ELR (cell line): ENCODE measurements at regions not wholly inside any gene's neighbourhood (a gene's known extent, or its start where the extent isn't known, plus 50 kb on each side); places are given as distances from the start of the nearest gene placed in this dataset.
"Not testable (repeated sequence)": the region's sequence is repeated elsewhere in the genome, so short reads cannot be mapped to it uniquely, and the experiment has no call there.

Experiments
- DNase-seq: peaks from one replicate; pipeline ENCODE4 v3.0.0-alpha.2; 2015; ENCODE audit warnings: low read depth

- DNase-seq: no peak
Observed at GRCh38 chr18:53920312-53921075, 304.0 kb downstream of the MBD2 start.

- DNase-seq: no peak
Observed at GRCh38 chr18:53918091-53918490, 306.4 kb downstream of the MBD2 start.

GRCh38 chr18:53911200-53911599 lies 313.3 kb downstream of the MBD2 start:
- no peak for DNase-seq

GRCh38 chr18:53909668-53910067 lies 314.8 kb downstream of the MBD2 start:
- DNase-seq: peak; percentile 10

GRCh38 chr18:53907921-53908320 lies 316.5 kb downstream of the MBD2 start:
- no peak for DNase-seq

- DNase-seq: no peak
Observed at GRCh38 chr18:53906681-53907080, 317.8 kb downstream of the MBD2 start.

GRCh38 chr18:53894675-53895442 lies 329.6 kb downstream of the MBD2 start:
- DNase-seq: no peak

- DNase-seq: no peak
Observed at GRCh38 chr18:53887447-53887846, 337.0 kb downstream of the MBD2 start.

- no peak for DNase-seq
Observed at GRCh38 chr18:53886058-53886457, 338.4 kb downstream of the MBD2 start.

GRCh38 chr18:53883771-53884170 lies 340.7 kb downstream of the MBD2 start:
- no peak for DNase-seq

GRCh38 chr18:53874103-53874502 lies 350.4 kb downstream of the MBD2 start:
- no peak for DNase-seq

- DNase-seq: no peak
Observed at GRCh38 chr18:53864770-53865169, 359.7 kb downstream of the MBD2 start.

GRCh38 chr18:53862921-53863320 lies 361.5 kb downstream of the MBD2 start:
- no peak for DNase-seq

GRCh38 chr18:53861185-53861584 lies 363.3 kb downstream of the MBD2 start:
- no peak for DNase-seq

GRCh38 chr18:53859764-53860163 lies 364.7 kb downstream of the MBD2 start:
- no peak for DNase-seq

- DNase-seq: no peak
Observed at GRCh38 chr18:53850902-53851301, 373.6 kb downstream of the MBD2 start.

GRCh38 chr18:53843763-53844162 lies 380.7 kb downstream of the MBD2 start:
- no peak for DNase-seq

- no peak for DNase-seq
Observed at GRCh38 chr18:53843113-53843760, 381.2 kb downstream of the MBD2 start.

- no peak for DNase-seq
Observed at GRCh38 chr18:53838746-53839145, 385.7 kb downstream of the MBD2 start.

- not testable (repeated sequence) for DNase-seq
Observed at GRCh38 chr18:53821141-53821540, 403.3 kb downstream of the MBD2 start.

GRCh38 chr18:53819671-53820070 lies 404.8 kb downstream of the MBD2 start:
- no peak for DNase-seq

- DNase-seq: no peak
Observed at GRCh38 chr18:53819174-53819573, 405.3 kb downstream of the MBD2 start.
